KMS-11 (cell line): ENCODE measurements at regions not wholly inside any gene's neighbourhood (a gene's known extent, or its start where the extent isn't known, plus 50 kb on each side); places are given as distances from the start of the nearest gene placed in this dataset.

Experiments
- H2AFZ ChIP-seq: fragments of 200-600 bp; sonication (generic); 2 replicates; pipeline ENCODE4 v1.6.1; 2016; ENCODE audit warnings: antibody characterized with exemption, mixed run types, low read depth
- H3K27ac ChIP-seq: fragments of 200-600 bp; sonication (generic); 2 replicates; pipeline ENCODE4 v1.6.1; 2016; ENCODE audit warnings: mild to moderate bottlenecking, mixed run types
- H3K27me3 ChIP-seq: fragments of 200-600 bp; sonication (generic); 2 replicates; pipeline ENCODE4 v1.6.1; 2017; ENCODE audit warnings: mild to moderate bottlenecking, low read depth, mixed run types, moderate library complexity; ENCODE audit not compliant: insufficient read depth
- H3K36me3 ChIP-seq: fragments of 200-600 bp; sonication (generic); 2 replicates; pipeline ENCODE4 v1.6.1; 2017; ENCODE audit warnings: mild to moderate bottlenecking, mixed run types; ENCODE audit not compliant: insufficient read depth
- H3K4me1 ChIP-seq: fragments of 200-600 bp; sonication (generic); 2 replicates; pipeline ENCODE4 v1.6.1; 2016; ENCODE audit warnings: mild to moderate bottlenecking, low read depth, mixed run types; ENCODE audit not compliant: poor library complexity, severe bottlenecking
- H3K4me2 ChIP-seq: fragments of 200-600 bp; sonication (generic); 2 replicates; pipeline ENCODE4 v1.7.0; 2016; ENCODE audit warnings: mild to moderate bottlenecking, mixed run types
- H3K4me3 ChIP-seq: fragments of 200-600 bp; sonication (generic); IDR thresholded peaks from 2 replicates; pipeline ENCODE4 v1.6.1; 2017; ENCODE audit warnings: low read depth, low read length, mixed read lengths; ENCODE audit not compliant: insufficient read depth
- H3K79me2 ChIP-seq: fragments of 200-600 bp; sonication (generic); 2 replicates; pipeline ENCODE4 v1.6.1; 2016; ENCODE audit warnings: low read depth, mixed run types; ENCODE audit not compliant: insufficient read depth
- H3K9ac ChIP-seq: fragments of 200-600 bp; sonication (generic); 2 replicates; pipeline ENCODE4 v1.6.1; 2016; ENCODE audit warnings: mild to moderate bottlenecking, mixed run types
- H4K20me1 ChIP-seq: fragments of 200-600 bp; sonication (generic); 2 replicates; pipeline ENCODE4 v1.6.1; 2016; ENCODE audit warnings: mild to moderate bottlenecking, mixed run types; ENCODE audit not compliant: insufficient read depth
- CTCF ChIP-seq: fragments of 200-600 bp; sonication (generic); conservative IDR thresholded peaks from 2 replicates; pipeline ENCODE4 v1.6.1; 2017; ENCODE audit warnings: low read depth, mild to moderate bottlenecking, antibody characterized with exemption, low read length, moderate library complexity, mixed read lengths

GRCh38 chr7:73974101-73974947, 53.6 kb upstream of the ELN start:
- Histone ChIP-seq H3K4me2 (no peak overlapping the region), H3K36me3 (no peaks in the 10 kb centered on the region), H3K4me3 (no peak overlapping the region), H3K9ac (no peak overlapping the region), H2AFZ (no peak overlapping the region), H3K79me2 (no peaks in the 10 kb centered on the region), H4K20me1 (no peaks in the 10 kb centered on the region), H3K27ac (no peak overlapping the region), H3K27me3 (no peaks in the 10 kb centered on the region), H3K4me1 (peaks cover 8% of the 10 kb centered on the region)
- no peak for TF ChIP-seq CTCF

- Histone ChIP-seq H2AFZ (no peak overlapping the region), H3K9ac (no peak overlapping the region), H3K79me2 (no peaks in the 10 kb centered on the region), H3K4me2 (no peak overlapping the region), H3K27me3 (no peaks in the 10 kb centered on the region), H3K4me1 (peaks cover 8% of the 10 kb centered on the region), H4K20me1 (no peaks in the 10 kb centered on the region), H3K36me3 (no peaks in the 10 kb centered on the region), H3K4me3 (no peak overlapping the region), H3K27ac (no peak overlapping the region)
- TF ChIP-seq CTCF: no peak
Measured at GRCh38 chr7:73974948-73975926, 52.7 kb upstream of the ELN start.

GRCh38 chr7:73976761-73977618, 51.0 kb upstream of the ELN start:
- TF ChIP-seq CTCF: no peak
- no peaks in the 10 kb centered on the region for H3K79me2 ChIP-seq
- no peak overlapping the region for H2AFZ ChIP-seq
- no peak overlapping the region for H3K4me3 ChIP-seq
- peaks cover 2% of the 10 kb centered on the region for H3K4me1 ChIP-seq
- H4K20me1 ChIP-seq: no peaks in the 10 kb centered on the region
- no peaks in the 10 kb centered on the region for H3K36me3 ChIP-seq
- H3K27ac ChIP-seq: no peak overlapping the region
- no peak overlapping the region for H3K4me2 ChIP-seq
- H3K27me3 ChIP-seq: no peaks in the 10 kb centered on the region; the same call in 1 of the 2 replicates
- no peak overlapping the region for H3K9ac ChIP-seq
